Gastroesophageal sphincter (tissue), 3 donors: ENCODE measurements at regions not wholly inside any gene's neighbourhood (a gene's known extent, or its start where the extent isn't known, plus 50 kb on each side); places are given as distances from the start of the nearest gene placed in this dataset.

ENCODE experiments used
- CTCF ChIP-seq, 4 experiments: fragments of 200-600 bp in 2 of 4; fragments of 450-650 bp in 2 of 4; sonication (generic) in 1 of 4; IDR thresholded peaks; one replicate each; pipeline ENCODE4 v1.5.1; 2017 to 2019; ENCODE audit warnings: antibody characterized with exemption in 4 of 4, mild to moderate bottlenecking in 2 of 4, moderate library complexity in 2 of 4
- POLR2AphosphoS5 ChIP-seq: sonication (generic); formaldehyde crosslinking; IDR thresholded peaks from one replicate; pipeline ENCODE4 v1.6.1; 2017; ENCODE audit warnings: antibody characterized with exemption

- TF ChIP-seq POLR2AphosphoS5: no peak
- TF ChIP-seq CTCF (IDR thresholded peaks at IDR 0.05): no peak
Measured at GRCh38 chr5:164679461-164679860, 1174.0 kb downstream of the MAT2B start.
